ENCODE measurements at regions not wholly inside any gene's neighbourhood (a gene's known extent, or its start where the extent isn't known, plus 50 kb on each side); places are given as distances from the start of the nearest gene placed in this dataset.

DNA sequence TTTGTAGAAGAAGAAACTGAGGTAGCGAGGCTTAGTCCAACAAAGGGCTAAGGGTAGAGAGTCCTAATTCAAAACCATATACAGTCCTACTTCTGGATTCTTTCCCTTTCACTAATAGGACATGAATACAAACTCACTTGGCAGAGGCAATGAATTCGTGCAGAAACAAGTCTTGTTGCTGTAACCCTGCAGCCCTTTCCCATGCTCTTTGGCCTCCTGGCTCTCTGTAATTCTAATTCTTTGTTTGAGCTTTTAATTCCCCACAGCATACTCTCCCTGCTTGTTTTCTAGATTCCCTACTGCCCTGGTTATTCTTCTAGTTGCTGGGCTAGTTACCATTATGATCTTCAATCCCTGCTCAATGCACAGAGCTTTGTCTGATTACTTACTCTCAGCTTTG is 381.4 kb downstream of the ETNK1 start:
- whole genome bisulfite sequencing, 2 experiments (ENCODE audit: extremely low coverage in 2 of 2, insufficient read length in 1 of 2), result 0% methylated on average over 1 of the region's 2 CpGs; no CpG with 5 or more reads in 1 of the 2 experiments
- H3K56ac ChIP-seq (ENCODE audit: extremely low read depth, insufficient read depth, low read length), result no peak overlapping the region
- no peak overlapping the region for H3K4me2 ChIP-seq (ENCODE audit: low read depth, low read length)
- no peak overlapping the region for H2AK5ac ChIP-seq (ENCODE audit: low read depth, low read length)
- peaks cover 2% of the 10 kb centered on the region; the same call in 1 of the 2 replicates for H3K27me3 ChIP-seq (ENCODE audit: control insufficient read depth, insufficient read depth, low read length)
- TF ChIP-seq BHLHE40 (IDR thresholded peaks at IDR 0.05; ENCODE audit: low read depth, low read length), result no peak
- no peak for TF ChIP-seq SMC3 (IDR thresholded peaks at IDR 0.05; ENCODE audit: low read depth, low read length)
- TF ChIP-seq RCOR1 (IDR thresholded peaks at IDR 0.05; ENCODE audit: insufficient replicate concordance, low read length), result no peak
- TF ChIP-seq, protein P1, sequence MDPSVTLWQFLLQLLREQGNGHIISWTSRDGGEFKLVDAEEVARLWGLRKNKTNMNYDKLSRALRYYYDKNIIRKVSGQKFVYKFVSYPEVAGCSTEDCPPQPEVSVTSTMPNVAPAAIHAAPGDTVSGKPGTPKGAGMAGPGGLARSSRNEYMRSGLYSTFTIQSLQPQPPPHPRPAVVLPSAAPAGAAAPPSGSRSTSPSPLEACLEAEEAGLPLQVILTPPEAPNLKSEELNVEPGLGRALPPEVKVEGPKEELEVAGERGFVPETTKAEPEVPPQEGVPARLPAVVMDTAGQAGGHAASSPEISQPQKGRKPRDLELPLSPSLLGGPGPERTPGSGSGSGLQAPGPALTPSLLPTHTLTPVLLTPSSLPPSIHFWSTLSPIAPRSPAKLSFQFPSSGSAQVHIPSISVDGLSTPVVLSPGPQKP (IDR thresholded peaks at IDR 0.05; ENCODE audit: borderline replicate concordance, low read depth, low read length), result no peak
- no peak for TF ChIP-seq RAD21 (IDR thresholded peaks at IDR 0.05; ENCODE audit: low read length)
- no peak for TF ChIP-seq USF2 (IDR thresholded peaks at IDR 0.05; ENCODE audit: low read depth, low read length)
- no peak for TF ChIP-seq MAFK (IDR thresholded peaks at IDR 0.05; ENCODE audit: low read depth, low read length)
- no peak for TF ChIP-seq MAZ (IDR thresholded peaks at IDR 0.05; ENCODE audit: borderline replicate concordance, low read depth, low read length)
- TF ChIP-seq POLR2A (IDR thresholded peaks at IDR 0.05; ENCODE audit: low read depth, low read length), result no peak
- TF ChIP-seq CHD1 (IDR thresholded peaks at IDR 0.05; ENCODE audit: low read depth, low read length), result no peak
- no peak for TF ChIP-seq CEBPB (IDR thresholded peaks at IDR 0.05; ENCODE audit: low read depth, low read length)
- TF ChIP-seq FOS (IDR thresholded peaks at IDR 0.05; ENCODE audit: low read depth, low read length), result no peak
- no peak for TF ChIP-seq NFE2L2 (IDR thresholded peaks at IDR 0.05; ENCODE audit: low read depth, low read length)
- no peak for TF ChIP-seq RFX5 (IDR thresholded peaks at IDR 0.05; ENCODE audit: low read depth, low read length)
- no peak for TF ChIP-seq MXI1 (IDR thresholded peaks at IDR 0.05; ENCODE audit: borderline replicate concordance, low read depth, low read length)
- no peak for TF ChIP-seq CTCF (conservative IDR thresholded peaks at IDR 0.05; ENCODE audit: low read depth, low read length)
- no peaks in the 10 kb centered on the region for H3K9me3 ChIP-seq (ENCODE audit: control insufficient read depth, insufficient read depth, low read length)
- no peak overlapping the region for H4K5ac ChIP-seq (ENCODE audit: low read depth, low read length)
- H3K4me3 ChIP-seq (ENCODE audit: insufficient read depth, low read depth, low read length), result no peak overlapping the region
- no peak overlapping the region for H3K4ac ChIP-seq (ENCODE audit: low read depth, low read length)
- H2BK15ac ChIP-seq (ENCODE audit: low read depth, low read length), result no peak overlapping the region
- no peak overlapping the region for H2BK120ac ChIP-seq (ENCODE audit: low read depth, low read length)
- H4K8ac ChIP-seq (ENCODE audit: low read depth in 2 of 2, low read length in 2 of 2), result no peak overlapping the region
- H3K14ac ChIP-seq (replicated peaks; ENCODE audit: low read depth, low read length), result no peak overlapping the region
- ChIA-PET CTCF (interaction anchor here (0.7 kb wide), 1 partner anchor 98 kb away, joined by 3 read pairs; no protein-coding TSS in a partner anchor), POLR2A (ENCODE audit: unreplicated experiment) (no interaction called here)
- H2AFZ ChIP-seq (replicated peaks; ENCODE audit: low read length, poor library complexity), result no peak overlapping the region
- H3K27ac ChIP-seq (ENCODE audit: insufficient read depth, low read length), result no peak overlapping the region
- no peaks in the 10 kb centered on the region for H3K9me1 ChIP-seq (ENCODE audit: insufficient read depth, low read length)
- no peaks in the 10 kb centered on the region for H3K79me1 ChIP-seq (ENCODE audit: low read depth in 1 of 2, low read length in 2 of 2)
- no peak overlapping the region for H2BK20ac ChIP-seq (ENCODE audit: low read depth, low read length)
- no peaks in the 10 kb centered on the region for H3K36me3 ChIP-seq (ENCODE audit: control insufficient read depth, insufficient read depth, low read length)
- no TSS peak for BruUV-seq (replicated peaks)
- H2BK5ac ChIP-seq (ENCODE audit: low read depth, low read length, poor library complexity, severe bottlenecking), result no peak overlapping the region
- H2AK9ac ChIP-seq (replicated peaks; ENCODE audit: low read depth, low read length, poor library complexity), result no peak overlapping the region
- no peak overlapping the region for H3K23ac ChIP-seq (ENCODE audit: low read depth, low read length)
- in situ Hi-C loops (cut with MboI; ENCODE audit: low sequenced_read_pairs), result no loop called here
- H4K20me1 ChIP-seq (ENCODE audit: insufficient read depth, low read length), result no peaks in the 10 kb centered on the region
- intact Hi-C loops (cut with micrococcal nuclease), result no loop called here
- no peak overlapping the region for H4K91ac ChIP-seq (ENCODE audit: insufficient read depth, low read depth, low read length)
- no peaks in the 10 kb centered on the region for H3K4me1 ChIP-seq (ENCODE audit: control insufficient read depth, insufficient read depth, low read length)
- H3K9ac ChIP-seq (ENCODE audit: low read depth, low read length), result no peak overlapping the region
- no peak for DNase-seq
- no peak for ATAC-seq (ENCODE audit: low read depth)
- dilution Hi-C loops (cut with HindIII; ENCODE audit: low sequenced_read_pairs, unreplicated experiment), result no loop called here
- H3K18ac ChIP-seq (ENCODE audit: low read depth, low read length), result no peak overlapping the region
